ENCODE measurements at regions not wholly inside any gene's neighbourhood (a gene's known extent, or its start where the extent isn't known, plus 50 kb on each side); places are given as distances from the start of the nearest gene placed in this dataset.

DNA sequence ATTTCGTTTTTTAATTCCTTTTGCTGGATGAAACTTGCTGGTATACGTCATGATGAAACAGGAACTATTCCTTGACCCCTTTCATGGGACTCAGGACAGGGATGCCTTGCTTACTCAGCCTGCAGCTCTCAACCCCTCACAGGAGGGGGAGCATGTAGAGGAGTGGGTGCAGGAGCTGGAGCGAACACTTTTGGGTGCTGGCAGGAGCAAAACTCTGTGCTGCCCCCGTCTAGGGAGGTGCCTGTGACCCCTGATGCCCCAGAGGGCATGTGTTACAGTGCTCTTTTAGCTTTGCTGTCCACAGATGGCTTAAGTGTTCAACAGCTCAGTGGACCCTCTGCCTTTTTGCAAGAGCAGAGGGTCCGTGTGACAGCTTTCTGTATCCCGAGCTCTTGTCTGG, 56.8 kb upstream of the TEX13C start:
- TF ChIP-seq, protein P1, sequence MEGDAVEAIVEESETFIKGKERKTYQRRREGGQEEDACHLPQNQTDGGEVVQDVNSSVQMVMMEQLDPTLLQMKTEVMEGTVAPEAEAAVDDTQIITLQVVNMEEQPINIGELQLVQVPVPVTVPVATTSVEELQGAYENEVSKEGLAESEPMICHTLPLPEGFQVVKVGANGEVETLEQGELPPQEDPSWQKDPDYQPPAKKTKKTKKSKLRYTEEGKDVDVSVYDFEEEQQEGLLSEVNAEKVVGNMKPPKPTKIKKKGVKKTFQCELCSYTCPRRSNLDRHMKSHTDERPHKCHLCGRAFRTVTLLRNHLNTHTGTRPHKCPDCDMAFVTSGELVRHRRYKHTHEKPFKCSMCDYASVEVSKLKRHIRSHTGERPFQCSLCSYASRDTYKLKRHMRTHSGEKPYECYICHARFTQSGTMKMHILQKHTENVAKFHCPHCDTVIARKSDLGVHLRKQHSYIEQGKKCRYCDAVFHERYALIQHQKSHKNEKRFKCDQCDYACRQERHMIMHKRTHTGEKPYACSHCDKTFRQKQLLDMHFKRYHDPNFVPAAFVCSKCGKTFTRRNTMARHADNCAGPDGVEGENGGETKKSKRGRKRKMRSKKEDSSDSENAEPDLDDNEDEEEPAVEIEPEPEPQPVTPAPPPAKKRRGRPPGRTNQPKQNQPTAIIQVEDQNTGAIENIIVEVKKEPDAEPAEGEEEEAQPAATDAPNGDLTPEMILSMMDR (IDR thresholded peaks at IDR 0.05), result no peak
- no peak overlapping the region for H3K27ac ChIP-seq
- no peaks in the 10 kb centered on the region for H3K9me3 ChIP-seq
- H3K4me3 ChIP-seq (ENCODE audit: low read depth in 1 of 2, low read length in 1 of 2), result no peak overlapping the region
- H3K27me3 ChIP-seq, result no peaks in the 10 kb centered on the region
- peaks cover 2 to 4% of the 10 kb centered on the region in 2 experiments for H3K4me1 ChIP-seq (ENCODE audit: control insufficient read depth in 1 of 2, insufficient read depth in 1 of 2, low read depth in 1 of 2, low read length in 1 of 2)
- no peaks in the 10 kb centered on the region for H3K36me3 ChIP-seq

DNA sequence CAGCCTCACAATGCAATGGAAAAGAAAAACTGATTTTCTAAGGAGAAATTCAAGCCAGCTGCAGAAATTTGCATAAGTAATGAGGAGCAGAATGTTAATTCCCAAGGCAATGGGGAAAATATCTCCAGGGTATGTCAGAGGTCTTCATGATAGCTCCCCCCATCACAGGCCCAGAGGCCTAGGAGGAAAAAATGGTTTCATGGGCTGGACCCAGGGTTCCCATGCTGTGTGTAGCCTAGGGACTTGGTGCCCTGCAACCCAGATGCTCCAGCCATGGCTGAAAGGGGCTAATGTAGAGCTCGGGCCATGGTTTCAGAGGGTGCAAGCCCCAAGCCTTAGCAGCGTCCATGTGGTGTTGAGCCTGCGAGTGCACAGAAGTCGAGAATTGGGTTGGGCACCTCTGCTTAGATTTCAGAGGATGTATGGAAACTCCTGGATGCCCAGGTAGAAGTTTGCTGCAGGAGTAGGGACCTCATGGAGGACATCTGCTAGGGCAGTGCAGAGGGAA, 53.5 kb upstream of the TEX13C start:
- no peak overlapping the region for H3K4me3 ChIP-seq (ENCODE audit: low read depth in 1 of 2, low read length in 1 of 2)
- TF ChIP-seq, protein P1 (IDR thresholded peaks at IDR 0.05), result no peak
- no peaks in the 10 kb centered on the region for H3K4me1 ChIP-seq (ENCODE audit: control insufficient read depth in 1 of 2, insufficient read depth in 1 of 2, low read depth in 1 of 2, low read length in 1 of 2)
- H3K27ac ChIP-seq, result no peak overlapping the region
- no peaks in the 10 kb centered on the region for H3K27me3 ChIP-seq
- H3K36me3 ChIP-seq, result no peaks in the 10 kb centered on the region
- no peaks in the 10 kb centered on the region for H3K9me3 ChIP-seq

Measured in neutrophil (primary cell).